Hepatocyte (in vitro differentiated cells): ENCODE measurements at regions not wholly inside any gene's neighbourhood (a gene's known extent, or its start where the extent isn't known, plus 50 kb on each side); places are given as distances from the start of the nearest gene placed in this dataset.

Experiments
- DNase-seq: peaks from one replicate; pipeline ENCODE4 v3.0.0-alpha.2; 2016; ENCODE audit warnings: low spot score
- H2AFZ ChIP-seq: fragments of 200-600 bp; sonication (generic); 2 replicates; pipeline ENCODE4 v1.6.0; 2016; ENCODE audit warnings: antibody characterized with exemption, mild to moderate bottlenecking
- H3K27ac ChIP-seq: fragments of 200-600 bp; sonication (generic); 2 replicates; pipeline ENCODE4 v1.5.1; 2016; ENCODE audit warnings: mild to moderate bottlenecking
- H3K27me3 ChIP-seq: fragments of 200-600 bp; sonication (generic); 2 replicates; pipeline ENCODE4 v1.6.1; 2016
- H3K36me3 ChIP-seq: fragments of 200-600 bp; sonication (generic); replicated peaks from 2 replicates; pipeline ENCODE4 v1.5.1; 2016; ENCODE audit warnings: low read depth; ENCODE audit not compliant: insufficient read depth
- H3K4me1 ChIP-seq: fragments of 200-600 bp; sonication (generic); 2 replicates; pipeline ENCODE4 v1.5.1; 2016; ENCODE audit warnings: mild to moderate bottlenecking, moderate library complexity; ENCODE audit not compliant: insufficient read depth
- H3K4me2 ChIP-seq: fragments of 200-600 bp; sonication (generic); 2 replicates; pipeline ENCODE4 v1.6.0; 2016
- H3K4me3 ChIP-seq: fragments of 200-600 bp; sonication (generic); 2 replicates; pipeline ENCODE4 v1.5.1; 2016; ENCODE audit warnings: mild to moderate bottlenecking
- H3K79me2 ChIP-seq: fragments of 200-600 bp; sonication (generic); 2 replicates; pipeline ENCODE4 v1.6.0; 2017; ENCODE audit warnings: mild to moderate bottlenecking
- H3K9me2 ChIP-seq: fragments of 200-600 bp; sonication (generic); replicated peaks from 2 replicates; pipeline ENCODE4 v1.6.0; 2017; ENCODE audit warnings: mild to moderate bottlenecking; ENCODE audit not compliant: insufficient read depth
- H3K9me3 ChIP-seq: fragments of 200-600 bp; sonication (generic); 2 replicates; pipeline ENCODE4 v1.5.1; 2016; ENCODE audit warnings: low read depth, mild to moderate bottlenecking
- H4K20me1 ChIP-seq: fragments of 200-600 bp; sonication (generic); 2 replicates; pipeline ENCODE4 v1.6.0; 2016; ENCODE audit warnings: mild to moderate bottlenecking; ENCODE audit not compliant: insufficient read depth, poor library complexity, severe bottlenecking
- EZH2 ChIP-seq: fragments of 200-600 bp; sonication (generic); IDR thresholded peaks from 2 replicates; pipeline ENCODE4 v1.6.1; 2016; ENCODE audit warnings: antibody characterized with exemption, mild to moderate bottlenecking, borderline replicate concordance
- EZH2phosphoT487 ChIP-seq: fragments of 200-600 bp; sonication (generic); IDR thresholded peaks from one replicate; pipeline ENCODE4 v1.6.1; 2018; ENCODE audit warnings: antibody characterized with exemption, mild to moderate bottlenecking, low read depth, moderate library complexity; ENCODE audit not compliant: unreplicated experiment, severe bottlenecking
- WGBS: methylation state at CpG from one replicate; pipeline ENCODE4 v1.1.6; 2016; ENCODE audit warnings: low lambda C conversion rate; ENCODE audit errors: missing lambda C conversion rate; 5-methylcytosine and 5-hydroxymethylcytosine counted together
- TF ChIP-seq, protein P1 (sequence below): fragments of 200-600 bp; sonication (generic); IDR thresholded peaks from 2 replicates; pipeline ENCODE4 v1.5.1; 2016; ENCODE audit warnings: antibody characterized with exemption, mild to moderate bottlenecking; ENCODE audit not compliant: poor library complexity

DNA sequence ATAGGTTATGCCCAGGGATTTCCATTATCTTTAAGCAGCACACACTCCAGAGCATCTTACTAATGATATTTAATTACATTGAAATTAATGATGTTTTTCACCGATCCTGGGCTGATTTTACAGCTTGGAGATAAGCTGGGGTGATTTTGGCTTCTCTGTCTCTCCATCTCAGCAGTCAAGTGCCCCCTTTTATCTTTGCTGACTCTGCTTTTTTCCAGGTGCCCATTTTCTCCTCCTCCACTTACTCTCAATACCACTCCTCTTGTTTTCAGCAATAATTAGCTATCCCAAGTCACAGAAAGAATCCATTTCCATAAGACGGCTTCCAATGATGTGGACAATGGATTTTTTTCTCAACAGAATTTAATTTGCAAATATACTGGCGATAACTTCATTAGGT, 266.7 kb downstream of the GBA3 start:
- no peak for TF ChIP-seq EZH2
- TF ChIP-seq, protein P1, sequence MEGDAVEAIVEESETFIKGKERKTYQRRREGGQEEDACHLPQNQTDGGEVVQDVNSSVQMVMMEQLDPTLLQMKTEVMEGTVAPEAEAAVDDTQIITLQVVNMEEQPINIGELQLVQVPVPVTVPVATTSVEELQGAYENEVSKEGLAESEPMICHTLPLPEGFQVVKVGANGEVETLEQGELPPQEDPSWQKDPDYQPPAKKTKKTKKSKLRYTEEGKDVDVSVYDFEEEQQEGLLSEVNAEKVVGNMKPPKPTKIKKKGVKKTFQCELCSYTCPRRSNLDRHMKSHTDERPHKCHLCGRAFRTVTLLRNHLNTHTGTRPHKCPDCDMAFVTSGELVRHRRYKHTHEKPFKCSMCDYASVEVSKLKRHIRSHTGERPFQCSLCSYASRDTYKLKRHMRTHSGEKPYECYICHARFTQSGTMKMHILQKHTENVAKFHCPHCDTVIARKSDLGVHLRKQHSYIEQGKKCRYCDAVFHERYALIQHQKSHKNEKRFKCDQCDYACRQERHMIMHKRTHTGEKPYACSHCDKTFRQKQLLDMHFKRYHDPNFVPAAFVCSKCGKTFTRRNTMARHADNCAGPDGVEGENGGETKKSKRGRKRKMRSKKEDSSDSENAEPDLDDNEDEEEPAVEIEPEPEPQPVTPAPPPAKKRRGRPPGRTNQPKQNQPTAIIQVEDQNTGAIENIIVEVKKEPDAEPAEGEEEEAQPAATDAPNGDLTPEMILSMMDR: no peak
- TF ChIP-seq EZH2phosphoT487: no peak
- H3K36me3 ChIP-seq: no peaks in the 10 kb centered on the region
- no peaks in the 10 kb centered on the region for H3K9me2 ChIP-seq
- no peak overlapping the region for H3K4me2 ChIP-seq
- 78% methylated on average over 3 of the region's 3 CpGs for WGBS
- no peak overlapping the region for H2AFZ ChIP-seq
- no peaks in the 10 kb centered on the region for H3K4me1 ChIP-seq
- H3K9me3 ChIP-seq: no peaks in the 10 kb centered on the region
- H4K20me1 ChIP-seq: no peaks in the 10 kb centered on the region
- H3K27ac ChIP-seq: no peak overlapping the region
- DNase-seq: no peak
- no peaks in the 10 kb centered on the region for H3K27me3 ChIP-seq
- no peaks in the 10 kb centered on the region for H3K79me2 ChIP-seq
- no peak overlapping the region for H3K4me3 ChIP-seq

DNA sequence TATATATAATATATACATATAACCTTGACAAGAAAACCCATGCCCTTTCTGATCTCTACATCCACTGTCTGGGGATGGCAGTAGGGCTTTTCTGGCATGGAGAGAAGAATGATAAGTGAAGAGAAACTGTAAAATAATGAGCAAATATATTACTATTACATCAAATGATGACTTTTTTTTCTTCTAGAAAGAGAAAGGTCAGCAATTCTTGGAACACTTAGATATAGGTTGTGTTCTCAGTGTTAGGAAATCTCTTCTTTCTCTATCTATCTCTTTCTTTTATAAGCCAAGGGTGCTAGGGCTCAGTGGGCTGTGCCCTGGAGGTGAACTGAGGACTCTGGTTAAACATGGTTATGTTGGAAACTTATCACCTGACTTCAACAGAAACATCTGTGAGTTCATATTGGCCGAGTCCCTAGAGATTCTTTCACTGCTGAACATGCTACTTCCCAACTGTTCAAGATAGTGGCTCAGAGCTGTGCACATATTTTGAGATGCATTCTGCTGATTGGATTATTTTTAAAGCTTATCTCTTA, 265.1 kb downstream of the GBA3 start:
- no peak for DNase-seq
- H3K4me2 ChIP-seq: no peak overlapping the region
- no peaks in the 10 kb centered on the region for H3K36me3 ChIP-seq
- no peak overlapping the region for H3K27ac ChIP-seq
- H4K20me1 ChIP-seq: no peaks in the 10 kb centered on the region
- no peaks in the 10 kb centered on the region for H3K79me2 ChIP-seq
- H3K4me1 ChIP-seq: no peaks in the 10 kb centered on the region
- H3K9me3 ChIP-seq: no peaks in the 10 kb centered on the region
- TF ChIP-seq EZH2phosphoT487: no peak
- TF ChIP-seq, protein P1: no peak
- TF ChIP-seq EZH2: no peak
- 72% methylated on average over 1 of the region's 1 CpG for WGBS
- no peaks in the 10 kb centered on the region for H3K27me3 ChIP-seq
- no peak overlapping the region for H3K4me3 ChIP-seq
- no peaks in the 10 kb centered on the region for H3K9me2 ChIP-seq
- H2AFZ ChIP-seq: no peak overlapping the region

DNA sequence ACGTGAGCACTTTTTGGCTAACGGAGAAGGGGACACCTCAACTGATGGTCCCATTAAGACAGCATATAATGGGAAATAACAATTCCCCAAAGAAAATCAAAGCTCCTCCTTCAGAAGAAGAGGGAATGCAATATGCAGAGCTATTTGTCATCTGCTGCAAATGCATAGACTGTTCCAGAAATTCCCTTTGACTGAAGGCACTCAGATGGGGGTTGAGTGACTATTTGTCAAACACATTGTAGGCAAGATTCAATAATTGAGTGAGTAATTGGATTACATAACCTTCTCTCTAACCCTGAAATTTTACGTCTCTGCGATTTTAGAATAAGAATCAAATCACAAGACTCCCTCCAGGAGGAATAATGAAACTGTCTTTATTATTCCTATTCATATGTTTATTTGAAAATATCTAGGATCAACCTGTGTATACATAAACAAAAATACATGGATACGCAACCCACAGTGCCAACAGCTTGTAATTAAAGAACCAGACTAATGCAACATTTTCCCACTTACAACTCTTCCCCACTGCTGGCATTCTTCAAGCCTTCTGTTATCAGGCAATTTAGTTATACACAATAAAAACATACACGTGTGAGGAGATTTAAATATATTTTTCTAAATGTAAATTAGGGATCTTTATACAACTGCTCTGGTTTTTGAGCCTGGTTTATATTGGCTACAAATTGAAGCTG, 256.6 kb downstream of the GBA3 start:
- Histone ChIP-seq H3K27me3 (no peaks in the 10 kb centered on the region), H3K27ac (no peak overlapping the region), H4K20me1 (no peaks in the 10 kb centered on the region), H3K9me3 (no peaks in the 10 kb centered on the region), H3K4me3 (no peak overlapping the region), H3K36me3 (no peaks in the 10 kb centered on the region), H3K4me2 (no peak overlapping the region), H3K79me2 (no peaks in the 10 kb centered on the region), H2AFZ (no peak overlapping the region), H3K4me1 (no peaks in the 10 kb centered on the region), H3K9me2 (no peaks in the 10 kb centered on the region)
- no peak for DNase-seq
- TF ChIP-seq, protein P1: no peak
- TF ChIP-seq EZH2phosphoT487 (no peak), EZH2 (no peak)
- 85% methylated on average over 6 of the region's 6 CpGs for WGBS
